NB4 (cell line): ENCODE measurements at regions not wholly inside any gene's neighbourhood (a gene's known extent, or its start where the extent isn't known, plus 50 kb on each side); places are given as distances from the start of the nearest gene placed in this dataset.

Experiments
- CTCF ChIP-seq: IDR thresholded peaks from one replicate; pipeline ENCODE4 v1.5.1; 2012; ENCODE audit warnings: low read depth, low read length
- POLR2A ChIP-seq: IDR thresholded peaks from 2 replicates; pipeline ENCODE4 v1.6.1; 2011; ENCODE audit warnings: mild to moderate bottlenecking; ENCODE audit not compliant: insufficient read length; ENCODE audit errors: extremely low read depth
- TF ChIP-seq, protein P1 (sequence below): IDR thresholded peaks from 2 replicates; pipeline ENCODE4 v1.6.1; 2011; ENCODE audit warnings: low read depth, low read length

GRCh38 chr11:87628957-87629356 is 546.3 kb downstream of the RAB38 start:
- TF ChIP-seq POLR2A (no peak), CTCF (no peak)
- TF ChIP-seq, protein P1, sequence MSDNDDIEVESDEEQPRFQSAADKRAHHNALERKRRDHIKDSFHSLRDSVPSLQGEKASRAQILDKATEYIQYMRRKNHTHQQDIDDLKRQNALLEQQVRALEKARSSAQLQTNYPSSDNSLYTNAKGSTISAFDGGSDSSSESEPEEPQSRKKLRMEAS: no peak
